SK-N-SH (cell line): ENCODE measurements at regions not wholly inside any gene's neighbourhood (a gene's known extent, or its start where the extent isn't known, plus 50 kb on each side); places are given as distances from the start of the nearest gene placed in this dataset.
A peak's percentile ranks its signal among the peaks of the same experiment; 100 is the strongest.

Source experiments
- CTCF ChIA-PET: fragments of 300-600, 350-600 bp; formaldehyde crosslinking; extraction: SDS; loops from one replicate; lab custom pipeline; 2021; lab: Yijun Ruan, JAX
- POLR2A ChIA-PET: fragments of 350-600 bp; sonication (Branson Sonifier 250); formaldehyde crosslinking; extraction: SDS; loops from one replicate; lab custom pipeline; 2020; ENCODE audit warnings: antibody characterized with exemption, inconsistent platforms; lab: Yijun Ruan, JAX
- DNase-seq: peaks from one replicate; pipeline ENCODE4 v3.0.0; 2012
- H2AFZ ChIP-seq: fragments of 200-600 bp; sonication (generic); 2 replicates; pipeline ENCODE4 v1.8.1; 2016; ENCODE audit warnings: antibody characterized with exemption, mild to moderate bottlenecking, low read depth
- H3F3A ChIP-seq: fragments of 200-600 bp; sonication (generic); replicated peaks from 2 replicates; pipeline ENCODE3; 2016; ENCODE audit warnings: antibody characterized with exemption, mild to moderate bottlenecking; ENCODE audit not compliant: insufficient read depth
- H3K27ac ChIP-seq, 2 experiments: fragments of 200-500 bp in 1 of 2; fragments of 200-600 bp in 1 of 2; sonication (Bioruptor generic) in 1 of 2; sonication (generic), shearing (Covaris generic) in 1 of 2; 2 replicates each; pipeline versions ENCODE4 v1.5.1 to v1.6.1; 2014 to 2016; ENCODE audit warnings: low read depth in 2 of 2, inconsistent platforms in 1 of 2, low read length in 1 of 2, mild to moderate bottlenecking in 1 of 2, mixed read lengths in 1 of 2
- H3K27me3 ChIP-seq: fragments of 200-600 bp; sonication (generic), shearing (Covaris generic); 2 replicates; pipeline ENCODE4 v1.6.1; 2016; ENCODE audit warnings: mixed run types; ENCODE audit not compliant: insufficient read depth
- H3K36me3 ChIP-seq, 2 experiments: fragments of 200-500 bp in 1 of 2; fragments of 200-600 bp in 1 of 2; sonication (Bioruptor generic) in 1 of 2; sonication (generic) in 1 of 2; replicated peaks in 1 of 2; 2 replicates each; pipeline versions ENCODE3 to v1.5.1; 2014 to 2016; ENCODE audit warnings: low read length in 1 of 2, mild to moderate bottlenecking in 1 of 2; ENCODE audit not compliant: insufficient read depth in 2 of 2, control insufficient read depth in 1 of 2
- H3K4me1 ChIP-seq, 2 experiments: fragments of 200-500 bp in 1 of 2; fragments of 200-600 bp in 1 of 2; sonication (Bioruptor generic) in 1 of 2; sonication (generic), shearing (Covaris generic) in 1 of 2; 2 replicates each; pipeline versions ENCODE4 v1.5.1 to v1.6.1; 2014 to 2016; ENCODE audit warnings: low read depth in 1 of 2, low read length in 1 of 2, mixed run types in 1 of 2; ENCODE audit not compliant: insufficient read depth in 2 of 2, control insufficient read depth in 1 of 2
- H3K4me2 ChIP-seq: fragments of 200-600 bp; sonication (generic), shearing (Covaris generic); 2 replicates; pipeline ENCODE4 v1.6.1; 2017; ENCODE audit warnings: mixed run types
- H3K4me3 ChIP-seq, 2 experiments: fragments of 200-500 bp in 1 of 2; fragments of 200-600 bp in 1 of 2; sonication (Bioruptor generic) in 1 of 2; sonication (generic), shearing (Covaris generic) in 1 of 2; 2 replicates each; pipeline versions ENCODE4 v1.5.1 to v1.8.1; 2014 to 2016; ENCODE audit warnings: low read depth in 2 of 2, inconsistent platforms in 1 of 2, low read length in 1 of 2, mild to moderate bottlenecking in 1 of 2, mixed read lengths in 1 of 2, moderate library complexity in 1 of 2
- H3K79me2 ChIP-seq: fragments of 200-600 bp; sonication (generic); 2 replicates; pipeline ENCODE4 v1.8.1; 2017; ENCODE audit warnings: mild to moderate bottlenecking; ENCODE audit not compliant: insufficient read depth
- H3K9ac ChIP-seq: fragments of 200-600 bp; sonication (generic); 2 replicates; pipeline ENCODE4 v1.6.1; 2017; ENCODE audit warnings: mixed run types
- H3K9me2 ChIP-seq: fragments of 200-600 bp; sonication (generic); 2 replicates; pipeline ENCODE4 v1.6.1; 2017; ENCODE audit warnings: mixed run types
- H3K9me3 ChIP-seq: fragments of 200-600 bp; sonication (generic); 2 replicates; pipeline ENCODE4 v1.6.1; 2017; ENCODE audit warnings: mixed run types, mild to moderate bottlenecking, moderate library complexity
- H4K20me1 ChIP-seq: fragments of 200-600 bp; sonication (generic); 2 replicates; pipeline ENCODE4 v1.6.1; 2017; ENCODE audit warnings: mild to moderate bottlenecking, mixed run types; ENCODE audit not compliant: insufficient read depth
- EP300 ChIP-seq, 2 experiments: IDR thresholded peaks; 2 replicates each; pipeline versions ENCODE4 v1.4.0 to v1.6.1; 2012; ENCODE audit warnings: borderline replicate concordance in 1 of 2, low read depth in 1 of 2, low read length in 1 of 2
- EZH2phosphoT487 ChIP-seq: fragments of 200-600 bp; sonication (generic); IDR thresholded peaks from 2 replicates; pipeline ENCODE4 v1.6.1; 2017; ENCODE audit warnings: low read depth, mixed run types, mild to moderate bottlenecking, antibody characterized with exemption, moderate library complexity, borderline replicate concordance
- FOSL2 ChIP-seq: IDR thresholded peaks from 2 replicates; pipeline ENCODE4 v1.4.0; 2012; ENCODE audit warnings: low read depth, mild to moderate bottlenecking, moderate library complexity, borderline replicate concordance
- JUND ChIP-seq: IDR thresholded peaks from 2 replicates; pipeline ENCODE4 v1.4.0; 2012
- MAX ChIP-seq: IDR thresholded peaks from 2 replicates; pipeline ENCODE4 v1.4.0; 2012; ENCODE audit warnings: low read depth
- MXI1 ChIP-seq: IDR thresholded peaks from 2 replicates; pipeline ENCODE4 v1.6.1; 2012; ENCODE audit warnings: mild to moderate bottlenecking, low read depth, low read length, improper control_type of control experiment
- RAD21 ChIP-seq: IDR thresholded peaks from 2 replicates; pipeline ENCODE4 v1.6.1; 2012; ENCODE audit warnings: mild to moderate bottlenecking, low read length
- RXRA ChIP-seq: IDR thresholded peaks from 2 replicates; pipeline ENCODE4 v1.4.0; 2012; ENCODE audit warnings: low read depth, mild to moderate bottlenecking, borderline replicate concordance
- SMC3 ChIP-seq: IDR thresholded peaks from 2 replicates; pipeline ENCODE4 v1.6.1; 2012; ENCODE audit warnings: low read depth, low read length, improper control_type of control experiment
- TAF1 ChIP-seq: IDR thresholded peaks from 2 replicates; pipeline ENCODE4 v1.6.1; 2012; ENCODE audit warnings: low read depth, mild to moderate bottlenecking, low read length, moderate library complexity, borderline replicate concordance
- TCF12 ChIP-seq: IDR thresholded peaks from 2 replicates; pipeline ENCODE4 v1.4.0; 2012
- USF1 ChIP-seq: IDR thresholded peaks from 2 replicates; pipeline ENCODE4 v1.4.0; 2012; ENCODE audit warnings: low read depth, borderline replicate concordance
- WGBS: methylation state at CpG from one replicate; pipeline ENCODE4 v1.1.6; 2017; ENCODE audit warnings: low lambda C conversion rate; 5-methylcytosine and 5-hydroxymethylcytosine counted together
- TF ChIP-seq, protein P1 (sequence below): fragments of 200-600 bp; sonication (generic); IDR thresholded peaks from 2 replicates; pipeline ENCODE4 v1.6.1; 2017; ENCODE audit warnings: antibody characterized with exemption, mild to moderate bottlenecking, moderate library complexity
- TF ChIP-seq, protein P2 (sequence below): IDR thresholded peaks from 2 replicates; pipeline ENCODE4 v1.6.1; 2012; ENCODE audit warnings: mild to moderate bottlenecking, low read depth, low read length, moderate library complexity

- Histone ChIP-seq H3K4me3 (no peak overlapping the region), H3K4me2 (no peak overlapping the region), H3K27me3 (no peaks in the 10 kb centered on the region), H3K79me2 (no peaks in the 10 kb centered on the region), H4K20me1 (no peaks in the 10 kb centered on the region), H3K9me2 (no peaks in the 10 kb centered on the region), H3F3A (peaks cover 14% of the 10 kb centered on the region), H3K9ac (no peak overlapping the region), H2AFZ (no peak overlapping the region), H3K4me1 (peaks cover 8 to 20% of the 10 kb centered on the region in 2 experiments), H3K9me3 (no peaks in the 10 kb centered on the region), H3K36me3 (no peaks in the 10 kb centered on the region), H3K27ac (no peak overlapping the region)
- TF ChIP-seq USF1, result no peak
- TF ChIP-seq TCF12, result peak; percentile 60
- TF ChIP-seq MXI1, result no peak
- no peak for TF ChIP-seq RAD21
- TF ChIP-seq FOSL2, result peak; percentile 27; the same call in 1 of the 2 replicates
- TF ChIP-seq EZH2phosphoT487, result no peak
- TF ChIP-seq TAF1, result no peak
- TF ChIP-seq RXRA, result no peak
- TF ChIP-seq SMC3, result no peak
- TF ChIP-seq MAX, result no peak
- TF ChIP-seq, protein P1, sequence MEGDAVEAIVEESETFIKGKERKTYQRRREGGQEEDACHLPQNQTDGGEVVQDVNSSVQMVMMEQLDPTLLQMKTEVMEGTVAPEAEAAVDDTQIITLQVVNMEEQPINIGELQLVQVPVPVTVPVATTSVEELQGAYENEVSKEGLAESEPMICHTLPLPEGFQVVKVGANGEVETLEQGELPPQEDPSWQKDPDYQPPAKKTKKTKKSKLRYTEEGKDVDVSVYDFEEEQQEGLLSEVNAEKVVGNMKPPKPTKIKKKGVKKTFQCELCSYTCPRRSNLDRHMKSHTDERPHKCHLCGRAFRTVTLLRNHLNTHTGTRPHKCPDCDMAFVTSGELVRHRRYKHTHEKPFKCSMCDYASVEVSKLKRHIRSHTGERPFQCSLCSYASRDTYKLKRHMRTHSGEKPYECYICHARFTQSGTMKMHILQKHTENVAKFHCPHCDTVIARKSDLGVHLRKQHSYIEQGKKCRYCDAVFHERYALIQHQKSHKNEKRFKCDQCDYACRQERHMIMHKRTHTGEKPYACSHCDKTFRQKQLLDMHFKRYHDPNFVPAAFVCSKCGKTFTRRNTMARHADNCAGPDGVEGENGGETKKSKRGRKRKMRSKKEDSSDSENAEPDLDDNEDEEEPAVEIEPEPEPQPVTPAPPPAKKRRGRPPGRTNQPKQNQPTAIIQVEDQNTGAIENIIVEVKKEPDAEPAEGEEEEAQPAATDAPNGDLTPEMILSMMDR, result no peak
- TF ChIP-seq JUND, result peak; percentile 32; the same call in 1 of the 2 replicates
- TF ChIP-seq EP300 (IDR thresholded peaks at IDR 0.05; ENCODE audit: borderline replicate concordance in 1 of 2, low read depth in 1 of 2, low read length in 1 of 2), result peak in 1 of 2 experiments; percentile 20; a peak in 1 of 4 replicates
- TF ChIP-seq, protein P2, sequence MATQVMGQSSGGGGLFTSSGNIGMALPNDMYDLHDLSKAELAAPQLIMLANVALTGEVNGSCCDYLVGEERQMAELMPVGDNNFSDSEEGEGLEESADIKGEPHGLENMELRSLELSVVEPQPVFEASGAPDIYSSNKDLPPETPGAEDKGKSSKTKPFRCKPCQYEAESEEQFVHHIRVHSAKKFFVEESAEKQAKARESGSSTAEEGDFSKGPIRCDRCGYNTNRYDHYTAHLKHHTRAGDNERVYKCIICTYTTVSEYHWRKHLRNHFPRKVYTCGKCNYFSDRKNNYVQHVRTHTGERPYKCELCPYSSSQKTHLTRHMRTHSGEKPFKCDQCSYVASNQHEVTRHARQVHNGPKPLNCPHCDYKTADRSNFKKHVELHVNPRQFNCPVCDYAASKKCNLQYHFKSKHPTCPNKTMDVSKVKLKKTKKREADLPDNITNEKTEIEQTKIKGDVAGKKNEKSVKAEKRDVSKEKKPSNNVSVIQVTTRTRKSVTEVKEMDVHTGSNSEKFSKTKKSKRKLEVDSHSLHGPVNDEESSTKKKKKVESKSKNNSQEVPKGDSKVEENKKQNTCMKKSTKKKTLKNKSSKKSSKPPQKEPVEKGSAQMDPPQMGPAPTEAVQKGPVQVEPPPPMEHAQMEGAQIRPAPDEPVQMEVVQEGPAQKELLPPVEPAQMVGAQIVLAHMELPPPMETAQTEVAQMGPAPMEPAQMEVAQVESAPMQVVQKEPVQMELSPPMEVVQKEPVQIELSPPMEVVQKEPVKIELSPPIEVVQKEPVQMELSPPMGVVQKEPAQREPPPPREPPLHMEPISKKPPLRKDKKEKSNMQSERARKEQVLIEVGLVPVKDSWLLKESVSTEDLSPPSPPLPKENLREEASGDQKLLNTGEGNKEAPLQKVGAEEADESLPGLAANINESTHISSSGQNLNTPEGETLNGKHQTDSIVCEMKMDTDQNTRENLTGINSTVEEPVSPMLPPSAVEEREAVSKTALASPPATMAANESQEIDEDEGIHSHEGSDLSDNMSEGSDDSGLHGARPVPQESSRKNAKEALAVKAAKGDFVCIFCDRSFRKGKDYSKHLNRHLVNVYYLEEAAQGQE, result no peak
- WGBS, result 49% methylated on average over 2 of the region's 2 CpGs
- CTCF ChIA-PET, result interaction anchor here (0.6 to 3.1 kb wide), 5 partner anchors 11 to 293 kb away, joined by 3 to 25 read pairs (median 4); no protein-coding TSS in a partner anchor
- DNase-seq, result no peak
- POLR2A ChIA-PET, result no interaction called here
Measured at GRCh38 chr7:29623973-29624372, 60.3 kb downstream of the PRR15 start.
